ENCODE measurements at regions not wholly inside any gene's neighbourhood (a gene's known extent, or its start where the extent isn't known, plus 50 kb on each side); places are given as distances from the start of the nearest gene placed in this dataset.

DNA sequence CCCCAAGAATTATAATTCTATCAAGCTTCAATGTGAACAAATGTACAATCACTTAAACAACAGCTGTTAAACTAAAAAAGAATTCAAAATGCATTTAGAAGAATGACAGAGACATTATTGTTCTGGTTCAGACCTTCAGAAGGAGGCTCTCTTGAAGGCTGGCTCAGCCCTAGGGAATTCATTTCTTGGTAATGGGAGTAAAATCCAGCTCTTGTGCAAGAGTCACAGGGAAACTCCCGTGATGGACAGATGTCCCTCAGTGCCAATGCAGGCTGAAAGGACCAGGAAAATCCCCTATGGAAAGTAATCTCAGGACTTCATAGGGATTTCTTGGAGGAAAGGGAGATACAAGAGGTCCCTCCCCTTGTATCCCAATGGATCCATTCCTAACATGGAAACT lies 149.9 kb upstream of the STT3B start:
- DNase-seq (ENCODE audit: low read depth): no peak

DNA sequence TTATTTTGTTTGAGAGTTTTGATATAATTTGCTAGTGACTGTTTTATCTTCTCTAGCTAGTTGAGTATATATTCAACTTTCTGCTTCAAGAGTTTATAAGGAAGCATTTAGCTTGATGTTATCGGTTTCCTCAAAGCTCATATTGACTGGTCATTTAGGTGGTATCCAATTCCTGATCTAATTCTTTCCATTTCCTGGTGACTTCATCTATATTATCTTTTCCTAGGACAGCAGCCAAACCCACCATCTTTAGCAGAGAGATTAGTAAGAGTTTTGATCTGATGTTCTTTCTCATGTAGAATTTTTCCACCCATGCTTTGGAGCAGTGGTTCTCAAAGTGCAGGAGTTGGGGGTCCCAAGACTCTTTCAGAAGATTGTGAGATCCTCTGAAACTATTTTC lies 148.6 kb upstream of the STT3B start:
- DNase-seq (ENCODE audit: low read depth): no peak

DNA sequence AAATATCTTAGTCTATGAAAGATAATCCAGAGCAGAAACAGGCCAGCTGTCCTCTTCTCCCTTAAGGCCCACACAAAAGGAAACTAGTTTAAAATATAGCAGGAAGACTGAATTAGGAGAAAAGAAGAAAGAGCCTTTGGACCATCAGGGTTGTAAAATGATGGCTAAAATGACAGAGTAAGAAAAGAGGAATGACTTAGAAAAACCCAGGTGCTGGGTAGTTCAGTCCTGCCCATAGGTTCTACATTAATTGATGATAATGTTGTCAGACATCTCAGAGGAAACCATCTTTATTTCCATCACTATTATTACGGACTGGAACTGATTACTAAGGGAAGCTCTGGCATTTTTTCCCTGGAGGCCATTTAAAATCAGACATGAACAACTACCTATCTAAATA lies 142.8 kb upstream of the STT3B start:
- DNase-seq (ENCODE audit: low read depth): no peak

DNA sequence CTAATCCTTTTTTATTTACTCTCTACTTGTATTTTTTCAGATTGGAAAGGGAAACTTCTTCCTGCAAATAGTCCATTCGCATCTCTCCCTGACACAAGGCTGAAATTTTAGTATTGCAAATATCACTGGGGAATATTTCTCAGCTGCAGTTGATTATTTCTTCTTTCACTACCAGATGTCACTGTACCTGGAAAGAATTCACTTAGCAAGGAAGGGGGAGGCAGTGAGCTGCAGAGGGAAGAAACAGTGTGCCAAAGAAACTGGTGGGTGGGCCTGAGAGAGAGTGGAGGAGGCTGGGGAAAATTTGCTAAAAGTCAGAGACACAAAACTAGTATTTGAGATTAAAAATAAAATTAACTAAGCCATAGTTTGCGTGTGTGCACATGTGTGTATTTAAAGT lies 142.3 kb upstream of the STT3B start:
- DNase-seq (ENCODE audit: low read depth): no peak

DNA sequence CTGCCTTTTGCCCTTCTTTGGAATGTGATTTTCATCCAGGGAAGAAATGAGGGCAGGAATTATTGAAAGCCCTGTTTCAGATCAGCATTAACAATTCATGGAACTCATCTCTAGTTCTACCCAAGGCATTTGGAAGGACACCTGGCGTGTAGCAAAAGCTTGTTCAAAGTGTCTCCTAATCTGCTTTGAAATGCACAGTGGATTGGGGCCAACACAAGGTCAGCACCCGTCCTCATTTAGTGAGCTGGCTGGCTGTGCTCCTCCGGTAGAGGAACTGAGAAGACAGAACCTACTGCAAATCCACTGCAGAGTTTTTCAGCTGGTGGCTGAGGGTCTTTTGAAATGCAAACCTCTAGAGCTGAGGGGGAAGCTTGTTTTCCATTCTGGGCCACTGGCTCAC lies 141.6 kb upstream of the STT3B start:
- no peak for DNase-seq (ENCODE audit: low read depth)

DNA sequence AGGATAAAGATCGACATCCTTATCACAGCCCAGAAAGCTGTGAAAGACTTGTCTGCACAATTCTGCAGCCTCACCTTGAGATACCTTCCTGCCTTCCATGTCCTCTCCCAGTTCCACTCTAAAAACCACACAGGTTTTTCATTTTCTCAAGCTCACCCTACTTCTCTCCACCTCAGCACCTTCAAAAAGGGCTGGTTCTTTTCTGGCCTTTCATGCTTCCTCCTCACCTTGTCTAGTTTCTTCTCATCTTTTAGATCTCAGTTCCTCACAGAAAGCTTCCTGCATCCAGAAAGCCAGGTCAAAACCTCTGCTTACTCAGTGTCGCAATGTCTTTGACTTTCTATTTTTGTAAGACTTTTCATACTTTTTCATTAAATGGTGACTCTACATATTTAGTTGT lies 140.2 kb upstream of the STT3B start:
- DNase-seq (ENCODE audit: low read depth): no peak

DNA sequence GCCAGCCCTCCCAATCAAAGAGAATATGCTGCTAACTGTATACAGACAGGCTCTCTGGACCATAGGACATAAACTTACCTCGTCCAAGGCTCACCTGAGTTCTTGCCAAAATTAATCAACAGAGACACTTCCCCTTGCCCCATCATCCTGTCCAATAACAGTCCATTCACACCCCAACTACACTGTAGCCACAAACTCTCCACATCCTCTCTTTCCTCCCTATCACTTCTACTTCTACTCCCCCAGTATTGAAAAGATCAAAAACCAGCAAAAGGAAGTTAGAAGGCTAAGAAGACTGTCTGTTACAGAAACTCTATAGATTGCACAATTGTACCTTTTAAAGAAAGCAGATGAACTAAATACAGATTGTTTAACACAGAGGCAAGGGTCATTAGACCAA lies 133.5 kb upstream of the STT3B start:
- DNase-seq (ENCODE audit: low read depth): no peak

DNA sequence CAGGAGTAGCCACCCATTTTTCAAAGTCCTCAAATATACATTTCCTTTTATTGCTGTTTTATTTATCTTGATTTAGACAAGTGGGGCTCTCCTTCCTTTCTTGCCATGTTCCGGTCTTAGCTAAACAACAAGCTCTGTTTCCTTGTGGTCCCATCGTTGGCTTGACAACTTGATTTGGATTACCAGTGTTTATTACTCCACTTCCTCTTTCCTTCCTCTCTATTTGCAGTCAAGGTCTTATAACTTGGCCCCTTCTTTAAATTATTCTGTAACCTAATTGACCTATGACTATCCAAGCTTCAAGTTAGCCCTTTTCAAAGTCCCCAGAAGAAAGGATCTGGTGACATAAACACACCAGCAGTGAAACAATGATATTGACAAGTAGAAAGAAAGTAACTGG lies 130.6 kb upstream of the STT3B start:
- no peak for DNase-seq (ENCODE audit: low read depth)

DNA sequence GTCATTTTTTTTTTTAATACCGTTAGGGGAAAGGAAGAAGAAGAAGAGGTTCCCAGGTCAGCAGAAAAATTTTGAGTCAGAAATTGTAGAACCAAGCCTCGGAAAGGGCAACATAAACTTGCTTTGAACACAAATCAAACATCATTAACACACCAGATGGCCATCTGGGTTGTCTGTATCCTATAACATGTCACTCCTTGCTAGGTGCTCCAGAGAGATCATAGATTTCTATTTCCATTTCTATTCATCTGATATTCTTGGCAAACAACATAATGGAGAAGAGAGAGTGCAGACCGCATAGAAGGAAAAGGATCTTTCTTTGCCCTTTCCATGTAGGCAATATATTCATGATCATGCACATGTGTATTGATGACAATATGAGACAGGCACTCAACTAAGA lies 129.5 kb upstream of the STT3B start:
- DNase-seq (ENCODE audit: low read depth): no peak

DNA sequence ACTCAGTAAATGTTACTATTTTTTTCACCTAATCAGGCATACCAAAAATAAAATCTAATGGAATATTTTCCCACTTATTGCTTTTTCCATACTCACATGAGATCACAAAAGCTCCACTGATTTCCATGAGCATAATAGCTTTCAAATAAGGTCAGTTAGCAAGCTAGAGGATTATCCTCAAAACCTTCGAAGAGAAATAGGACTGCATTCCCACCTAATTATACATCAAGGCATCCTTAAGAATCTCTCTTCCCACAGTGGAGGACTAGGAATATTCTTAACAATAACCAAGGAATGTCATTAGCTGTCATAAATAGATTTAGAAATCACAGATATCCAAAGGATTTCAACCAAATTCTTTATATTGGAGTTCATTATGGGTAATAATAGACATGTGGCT lies 127.9 kb upstream of the STT3B start:
- DNase-seq (ENCODE audit: low read depth): no peak

DNA sequence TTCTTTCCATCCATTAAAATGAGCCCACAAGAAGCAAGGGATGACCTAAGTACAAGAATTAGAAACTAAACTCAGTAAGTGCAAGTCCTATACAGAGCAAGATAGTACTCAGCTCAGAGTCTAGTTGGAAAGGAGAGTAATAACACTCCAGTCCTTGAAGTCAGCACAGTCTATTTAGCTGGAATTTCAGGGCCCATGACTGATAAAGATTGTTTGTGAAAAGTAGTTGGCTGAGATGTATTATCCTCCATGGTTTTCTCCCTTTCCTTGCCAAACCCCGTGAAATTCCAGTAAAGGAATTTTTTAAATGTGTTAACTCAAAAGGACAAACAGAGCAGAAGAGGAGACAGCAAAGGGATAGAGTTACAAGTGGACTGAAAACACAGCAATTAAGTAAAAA lies 127.2 kb upstream of the STT3B start:
- no peak for DNase-seq (ENCODE audit: low read depth)

DNA sequence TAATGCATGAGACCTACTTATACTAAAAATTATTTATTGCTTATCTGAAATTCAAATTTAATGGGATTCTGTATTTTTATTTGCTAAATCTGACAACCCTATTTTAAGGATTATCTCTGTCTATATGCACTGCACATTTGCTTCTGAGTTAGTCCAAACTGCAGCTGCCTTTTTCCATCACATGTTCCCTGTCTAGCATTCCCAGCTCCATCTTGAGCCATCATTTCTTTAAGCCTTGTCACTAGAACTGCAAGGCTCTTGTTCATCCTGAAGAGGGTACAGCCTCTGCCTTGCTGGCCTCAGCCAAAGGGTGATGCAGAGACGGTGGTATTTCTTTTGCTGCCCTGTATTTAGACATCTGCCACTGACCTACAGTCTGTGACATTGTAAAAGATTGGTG lies 125.8 kb upstream of the STT3B start:
- no peak for DNase-seq (ENCODE audit: low read depth)

DNA sequence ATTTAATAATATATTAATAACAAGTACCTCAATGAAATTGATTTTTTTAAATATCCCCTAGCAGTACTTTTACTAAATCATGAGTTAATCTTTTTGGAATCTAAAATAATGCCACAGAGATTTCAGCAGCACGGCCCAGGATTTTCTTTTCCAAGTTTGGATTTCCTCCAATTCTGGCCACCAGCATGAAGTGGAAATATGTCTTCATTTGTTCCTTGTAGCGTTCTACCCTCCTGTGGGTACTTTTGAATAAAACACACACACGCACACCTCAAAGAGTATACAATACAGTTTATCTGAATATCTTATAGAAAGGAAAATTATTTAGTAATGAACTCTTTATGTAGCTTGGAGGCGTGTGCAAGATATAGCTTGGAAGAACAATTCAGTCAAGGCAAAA lies 125.1 kb upstream of the STT3B start:
- no peak for DNase-seq (ENCODE audit: low read depth)

DNA sequence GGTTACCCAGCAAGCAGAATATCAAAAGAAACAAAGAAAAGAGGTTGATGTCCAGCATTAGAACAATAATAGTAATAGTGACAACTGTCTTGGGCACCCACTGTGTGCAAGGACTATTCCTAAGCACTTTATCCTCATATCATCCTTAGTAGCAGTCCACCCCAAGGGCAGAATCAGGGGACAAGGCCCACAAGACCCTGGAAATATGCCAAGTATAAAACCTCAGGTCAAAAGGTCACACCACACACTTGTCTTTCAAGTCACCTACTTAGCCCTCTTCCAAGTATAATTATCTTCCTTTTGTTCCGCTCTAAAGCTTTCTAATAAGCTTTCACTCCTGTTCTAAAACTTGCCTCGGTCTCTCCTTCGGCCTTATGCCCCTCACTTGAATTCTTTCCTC lies 124.0 kb upstream of the STT3B start:
- no peak for DNase-seq (ENCODE audit: low read depth)

DNA sequence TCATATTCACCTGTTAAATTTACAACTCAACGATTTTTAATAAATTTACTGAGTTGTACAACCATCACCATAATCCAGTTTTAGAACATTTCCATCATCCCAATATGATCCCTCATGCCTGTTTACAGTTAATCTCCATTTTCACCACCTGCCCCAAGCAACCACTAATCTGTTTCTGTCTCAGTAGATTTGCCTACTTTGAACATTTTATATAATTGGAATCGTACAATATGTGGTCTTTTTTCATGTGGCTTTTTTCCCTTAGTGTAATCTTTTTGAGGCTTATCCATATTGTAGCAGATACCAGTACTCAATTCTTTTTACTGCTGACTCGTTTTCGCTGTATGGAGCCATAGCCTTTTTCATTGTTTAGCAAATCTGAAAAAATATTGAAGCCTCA lies 123.3 kb upstream of the STT3B start:
- DNase-seq (ENCODE audit: low read depth): no peak

DNA sequence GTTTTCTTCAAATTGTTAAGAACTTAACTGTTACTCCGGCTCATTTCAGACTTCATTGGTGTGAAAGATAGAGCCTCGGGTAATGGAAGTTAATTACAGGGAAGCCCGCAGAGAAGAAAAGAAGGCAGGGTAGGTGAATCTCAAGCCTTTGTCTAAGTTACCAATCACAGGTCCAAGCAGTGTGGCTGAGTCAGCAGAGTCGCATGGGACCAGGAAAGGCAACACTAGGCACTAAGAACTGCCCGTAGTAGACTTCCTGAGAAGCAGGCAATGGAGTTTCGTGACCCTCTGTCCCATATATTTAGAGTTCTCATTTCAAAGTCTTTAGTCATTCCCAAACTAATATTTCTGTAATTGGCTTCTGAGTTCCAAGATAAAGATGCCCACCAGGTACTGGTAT lies 122.9 kb upstream of the STT3B start:
- no peak for DNase-seq (ENCODE audit: low read depth)

DNA sequence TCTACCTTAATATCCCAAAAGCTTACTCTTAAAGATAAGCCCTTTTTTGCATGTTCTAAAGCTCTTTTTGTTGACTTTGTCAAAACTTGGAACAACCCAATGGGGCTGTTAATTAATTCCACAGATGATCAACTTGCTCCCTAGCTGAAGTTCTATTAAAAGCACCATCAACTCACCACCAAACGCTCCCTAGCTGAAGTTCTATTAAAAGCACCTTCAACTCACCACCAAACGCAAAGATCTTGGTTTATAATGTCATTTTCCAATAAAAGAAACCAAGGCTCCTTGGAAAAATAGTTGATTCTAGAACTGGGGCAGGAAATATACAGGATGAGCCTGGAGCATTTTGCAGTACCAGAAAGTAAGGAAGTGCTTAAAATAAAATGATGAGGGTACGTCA lies 122.3 kb upstream of the STT3B start:
- DNase-seq (ENCODE audit: low read depth): no peak

DNA sequence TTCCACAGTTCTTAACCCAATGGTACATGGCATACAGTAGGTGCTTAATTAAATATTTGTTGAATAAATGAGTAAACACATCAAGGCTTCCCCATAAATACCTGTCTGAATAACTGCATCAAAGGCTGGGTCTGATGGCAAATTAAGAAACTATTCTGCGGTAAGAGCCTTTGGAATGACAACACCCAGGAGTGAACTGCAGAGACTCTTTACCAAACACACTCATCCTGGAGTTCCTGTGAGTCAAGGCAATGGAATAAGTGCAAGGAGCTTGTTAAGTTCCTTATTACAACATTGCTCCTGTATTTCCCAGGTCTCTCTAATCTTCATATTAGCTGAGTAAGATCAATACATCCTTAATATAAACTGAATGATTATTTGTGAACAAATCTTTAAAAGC lies 119.9 kb upstream of the STT3B start:
- no peak for DNase-seq (ENCODE audit: low read depth)

DNA sequence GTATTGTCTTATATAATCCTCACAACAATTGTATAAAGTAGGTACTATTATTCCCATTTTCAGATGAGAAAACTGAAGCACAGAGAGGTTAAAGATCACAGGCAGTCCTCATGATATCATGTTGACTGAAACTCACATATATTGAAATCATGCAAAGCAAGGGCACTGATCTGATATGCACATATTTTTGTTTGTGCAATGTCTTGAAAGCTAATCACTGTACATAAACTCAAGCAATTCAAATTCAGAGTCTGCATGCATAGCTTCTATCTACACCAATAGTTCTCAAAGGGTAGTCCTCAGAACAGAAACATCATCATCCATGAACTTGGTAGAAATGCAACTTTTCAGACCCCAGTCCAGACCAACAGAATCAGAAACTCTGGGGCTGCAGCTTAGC lies 119.2 kb upstream of the STT3B start:
- DNase-seq (ENCODE audit: low read depth): no peak

DNA sequence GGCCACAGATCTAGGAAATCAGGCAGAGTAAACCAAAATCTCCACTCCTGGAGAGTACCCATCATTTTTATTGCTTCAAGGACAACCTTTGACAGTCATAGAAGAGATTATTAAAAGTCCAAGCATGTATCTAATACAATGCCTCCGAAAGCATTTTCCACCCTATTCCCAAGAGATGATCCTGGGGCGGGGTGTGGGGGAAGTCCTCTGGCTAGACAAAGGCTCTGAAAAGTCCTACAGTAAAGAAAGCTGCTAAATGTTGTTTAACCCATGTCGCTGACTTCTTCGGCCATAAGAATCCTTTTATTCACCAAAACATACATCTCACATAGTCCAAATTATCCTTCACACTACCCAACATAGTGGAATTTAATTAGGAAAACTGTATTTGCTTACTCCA lies 115.7 kb upstream of the STT3B start:
- DNase-seq (ENCODE audit: low read depth): no peak

DNA sequence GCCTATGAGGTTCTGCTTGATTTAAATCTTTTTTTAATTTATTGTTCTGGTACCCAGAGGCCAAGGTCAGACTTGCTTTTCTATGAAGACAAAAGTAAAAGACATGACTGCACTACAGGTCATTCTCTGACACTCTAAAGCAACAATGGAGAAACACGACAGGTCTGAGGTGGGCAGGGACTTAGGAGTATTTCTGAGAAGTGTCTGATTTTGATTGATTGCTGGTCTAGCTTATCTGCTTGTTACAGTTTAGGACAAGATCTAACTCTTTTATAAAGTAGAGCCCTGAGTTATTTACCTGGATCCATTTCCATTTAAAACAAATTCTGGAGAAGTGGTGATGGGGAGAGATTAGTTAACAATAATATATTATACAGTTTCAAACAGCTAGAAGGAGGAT lies 115.2 kb upstream of the STT3B start:
- DNase-seq (ENCODE audit: low read depth): no peak

DNA sequence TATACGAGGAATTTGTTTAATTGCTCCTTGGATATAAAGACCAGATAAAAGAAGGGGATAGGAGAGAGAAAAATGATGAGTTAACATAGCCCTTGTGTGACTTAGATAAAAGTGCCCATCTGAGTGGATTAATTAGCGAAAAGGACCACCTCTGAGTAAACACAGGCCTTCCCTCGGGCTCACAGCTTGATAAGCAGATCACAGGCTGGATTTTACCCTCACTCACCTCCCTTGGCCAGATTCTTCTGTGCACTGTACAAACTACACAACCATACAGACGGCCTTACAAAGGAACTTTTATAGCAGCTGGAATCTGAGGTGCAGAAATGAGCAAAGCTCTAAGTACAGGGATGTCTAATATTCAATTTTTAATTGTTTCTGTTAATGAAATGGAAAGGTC lies 112.4 kb upstream of the STT3B start:
- DNase-seq (ENCODE audit: low read depth): no peak

DNA sequence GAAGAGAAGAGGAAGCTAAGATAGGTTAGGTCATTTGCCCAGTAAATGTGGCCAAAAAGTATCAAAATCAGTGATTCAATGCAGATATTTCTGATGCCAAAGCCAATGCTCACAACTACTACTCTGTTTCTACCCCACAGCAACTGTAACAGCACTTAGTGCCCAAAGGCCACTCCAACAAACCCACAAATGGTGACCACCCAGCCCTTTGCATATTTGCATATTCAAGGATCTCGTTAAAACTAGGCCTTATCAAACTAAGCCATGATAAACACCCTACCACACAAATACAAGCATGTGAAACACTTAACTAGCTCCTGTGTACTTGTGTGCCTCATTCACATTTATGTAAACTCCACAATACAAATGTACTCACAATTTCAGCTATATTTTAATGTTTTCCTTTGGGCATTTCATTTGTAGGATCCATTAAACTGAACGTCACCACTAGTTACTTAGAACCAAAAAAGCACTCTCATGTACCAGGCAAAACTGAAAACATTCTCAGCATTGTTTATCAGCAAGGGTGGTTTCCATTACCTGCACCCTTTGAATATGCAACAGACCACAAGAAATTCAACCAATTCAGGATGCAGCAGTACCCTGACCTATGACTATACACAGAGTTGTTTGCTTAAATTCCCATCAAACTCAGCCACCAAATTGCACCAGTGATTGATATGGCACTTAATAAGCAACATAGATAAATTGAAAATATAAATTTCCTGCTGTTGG lies 111.2 kb upstream of the STT3B start:
- no peak for DNase-seq (ENCODE audit: low read depth)

DNA sequence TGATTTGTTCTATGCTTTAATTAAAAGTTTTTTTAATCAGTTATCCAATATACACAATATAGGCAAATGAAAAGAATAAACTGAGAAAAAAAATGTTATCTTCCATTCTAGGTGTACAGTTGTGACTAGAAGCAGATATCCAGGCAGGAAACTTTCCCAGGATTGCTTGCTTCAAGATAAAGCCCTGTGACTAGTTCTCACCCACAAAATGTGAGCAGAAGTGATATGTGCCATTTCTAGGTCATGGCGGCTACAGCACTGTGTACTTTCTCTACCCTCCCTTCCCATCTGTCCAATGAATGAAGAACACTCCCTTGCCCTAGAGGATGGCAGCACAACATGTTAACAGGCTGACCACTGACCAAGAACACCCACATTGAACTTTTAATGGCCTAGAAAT lies 110.5 kb upstream of the STT3B start:
- no peak for DNase-seq (ENCODE audit: low read depth)

DNA sequence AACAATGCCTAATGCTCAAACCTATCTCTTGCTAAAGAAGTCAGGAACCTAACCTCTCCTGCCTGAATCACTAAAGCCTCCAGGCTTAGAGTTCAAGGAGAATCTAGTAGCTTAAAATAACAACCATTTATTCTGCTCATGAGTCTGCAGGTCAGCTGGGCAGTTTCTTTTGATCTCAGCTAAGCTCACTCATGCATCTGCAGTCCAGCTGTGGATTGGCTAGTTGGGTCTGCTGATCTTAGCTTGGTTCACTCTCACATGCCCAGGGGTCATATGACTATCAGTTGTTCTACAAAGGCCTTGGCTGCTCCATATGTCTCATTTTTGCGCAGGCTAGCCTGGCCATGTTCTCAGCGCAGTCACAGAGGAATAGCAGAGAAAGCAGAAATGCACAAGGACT lies 109.2 kb upstream of the STT3B start:
- DNase-seq (ENCODE audit: low read depth): no peak

Data from stimulated activated CD8-positive, alpha-beta memory T cell treated with anti-CD3 and anti-CD28 coated beads, Interleukin-7, amount 100 ng/mL, for 24 hours (primary cell).